SJCRH30 (cell line): ENCODE measurements at regions not wholly inside any gene's neighbourhood (a gene's known extent, or its start where the extent isn't known, plus 50 kb on each side); places are given as distances from the start of the nearest gene placed in this dataset.
"Not testable (repeated sequence)": the region's sequence is repeated elsewhere in the genome, so short reads cannot be mapped to it uniquely, and the experiment has no call there.

Experiments used
- DNase-seq, 2 experiments: peaks; one replicate each; pipeline ENCODE4 v3.0.0-alpha.2; 2015 to 2020
- H3K27ac ChIP-seq: fragments of 250-450 bp; sonication (Bioruptor Pico); 2 replicates; pipeline ENCODE4 v1.5.1; 2020; ENCODE audit warnings: mild to moderate bottlenecking, moderate library complexity
- H3K27me3 ChIP-seq: fragments of 250-450 bp; sonication (Bioruptor Pico); 2 replicates; pipeline ENCODE4 v1.5.1; 2020; ENCODE audit warnings: mild to moderate bottlenecking, moderate library complexity
- H3K36me3 ChIP-seq: fragments of 250-450 bp; sonication (Bioruptor Pico); 2 replicates; pipeline ENCODE4 v1.5.1; 2020; ENCODE audit warnings: mild to moderate bottlenecking, moderate library complexity
- H3K4me1 ChIP-seq: fragments of 250-450 bp; sonication (Bioruptor Pico); 2 replicates; pipeline ENCODE4 v1.5.1; 2020; ENCODE audit warnings: mild to moderate bottlenecking, moderate library complexity
- H3K4me3 ChIP-seq: fragments of 250-450 bp; sonication (Bioruptor Pico); 2 replicates; pipeline ENCODE4 v1.5.1; 2020; ENCODE audit warnings: mild to moderate bottlenecking, moderate library complexity
- H3K9me3 ChIP-seq: fragments of 250-450 bp; sonication (Bioruptor Pico); replicated peaks from 2 replicates; pipeline ENCODE4 v1.5.1; 2020; ENCODE audit warnings: mild to moderate bottlenecking, moderate library complexity

DNA sequence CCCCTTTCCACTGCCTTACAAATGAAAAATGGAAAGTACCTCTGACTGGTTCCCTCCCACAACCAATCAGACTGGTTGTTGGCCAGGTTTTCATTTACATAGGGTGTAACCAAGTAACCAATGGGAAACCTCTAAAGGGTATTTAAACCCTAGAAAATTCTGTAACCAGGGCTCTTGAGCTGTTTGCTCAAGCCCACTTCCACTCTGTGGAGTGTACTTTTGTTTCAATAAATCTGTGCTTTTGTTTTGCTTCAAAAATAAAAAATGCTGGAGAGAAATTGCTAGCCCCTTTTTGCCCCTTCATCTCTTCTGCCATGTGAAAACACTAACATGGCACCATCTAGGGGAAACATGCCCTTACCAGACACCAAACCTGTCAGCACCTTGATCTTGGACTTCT is 129.5 kb downstream of the AHR start:
- H3K27ac ChIP-seq, result no peak overlapping the region
- H3K9me3 ChIP-seq, result no peaks in the 10 kb centered on the region
- DNase-seq, result no peak
- H3K4me3 ChIP-seq, result no peak overlapping the region
- H3K4me1 ChIP-seq, result 0 out of 2 replicates have a peak, but pooled peaks cover 3% of the 10 kb centered on the region
- H3K36me3 ChIP-seq, result no peaks in the 10 kb centered on the region
- H3K27me3 ChIP-seq, result no peaks in the 10 kb centered on the region

DNA sequence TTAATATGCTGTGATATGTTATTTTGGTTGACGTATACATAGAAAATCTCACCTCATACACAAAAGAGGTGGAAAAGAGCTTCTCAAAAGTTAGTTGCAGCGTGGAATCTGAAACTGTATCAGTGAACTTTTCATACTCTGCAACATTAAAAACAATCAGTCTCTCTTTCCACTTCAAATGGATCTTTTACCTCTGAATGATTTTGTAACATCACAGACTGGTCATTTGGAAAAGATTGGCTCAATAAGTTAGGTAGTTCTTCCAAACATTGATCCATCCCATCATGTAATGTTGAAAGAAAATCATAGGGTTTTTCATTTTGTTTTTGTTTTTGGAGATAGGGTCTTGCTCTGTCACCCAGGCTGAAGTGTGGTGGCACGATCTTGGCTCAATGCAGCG is 131.1 kb downstream of the AHR start:
- DNase-seq, result no peak
- H3K4me3 ChIP-seq, result no peak overlapping the region
- H3K4me1 ChIP-seq, result no peaks in the 10 kb centered on the region
- H3K9me3 ChIP-seq, result no peaks in the 10 kb centered on the region
- no peak overlapping the region for H3K27ac ChIP-seq
- no peaks in the 10 kb centered on the region for H3K36me3 ChIP-seq
- H3K27me3 ChIP-seq, result no peaks in the 10 kb centered on the region

DNA sequence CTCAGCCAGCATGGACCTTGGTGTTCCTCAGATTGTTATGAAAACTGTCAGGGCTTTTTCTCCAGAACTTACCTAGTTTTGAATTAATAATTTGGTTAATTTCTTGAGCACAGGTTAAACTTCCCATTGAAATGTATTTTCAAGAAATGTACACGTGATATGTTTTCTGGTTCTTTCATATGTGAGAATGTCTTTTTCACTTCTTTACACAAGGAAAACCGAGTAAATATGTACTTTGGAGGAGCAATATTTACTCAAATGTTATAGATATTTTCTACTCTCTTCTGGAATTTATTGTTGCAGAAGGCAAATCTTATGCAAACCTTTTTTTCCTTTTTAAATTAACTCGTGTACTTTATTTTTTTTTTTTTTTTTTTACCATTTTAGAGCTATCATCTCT is 134.3 kb downstream of the AHR start:
- no peaks in the 10 kb centered on the region for H3K4me1 ChIP-seq
- H3K9me3 ChIP-seq, result no peaks in the 10 kb centered on the region
- no peak overlapping the region for H3K4me3 ChIP-seq
- DNase-seq, result no peak
- H3K36me3 ChIP-seq, result no peaks in the 10 kb centered on the region
- H3K27ac ChIP-seq, result no peak overlapping the region
- no peaks in the 10 kb centered on the region for H3K27me3 ChIP-seq

DNA sequence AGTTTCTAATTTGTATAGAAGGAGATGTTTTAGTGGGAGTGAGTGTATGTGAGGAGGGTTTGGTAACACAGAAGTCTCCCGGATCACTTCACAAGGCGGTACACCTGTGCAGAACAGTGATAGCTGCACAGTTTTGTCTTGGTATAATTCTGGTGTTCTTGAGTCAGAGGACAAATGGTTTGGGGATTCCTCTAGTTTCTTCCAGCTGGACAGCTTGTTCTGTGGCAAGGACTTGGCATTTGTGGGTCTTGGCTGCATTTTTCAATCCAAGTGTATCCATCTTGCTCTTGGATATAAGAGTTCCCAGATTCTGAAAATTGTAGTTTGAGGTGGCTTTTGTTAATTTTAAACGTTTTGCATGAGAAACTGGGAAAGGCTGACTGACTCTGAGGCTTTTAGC is 135.7 kb downstream of the AHR start:
- DNase-seq, result no peak
- no peak overlapping the region for H3K4me3 ChIP-seq
- no peak overlapping the region for H3K27ac ChIP-seq
- no peaks in the 10 kb centered on the region for H3K4me1 ChIP-seq
- H3K9me3 ChIP-seq, result no peaks in the 10 kb centered on the region
- H3K36me3 ChIP-seq, result no peaks in the 10 kb centered on the region
- no peaks in the 10 kb centered on the region for H3K27me3 ChIP-seq

DNA sequence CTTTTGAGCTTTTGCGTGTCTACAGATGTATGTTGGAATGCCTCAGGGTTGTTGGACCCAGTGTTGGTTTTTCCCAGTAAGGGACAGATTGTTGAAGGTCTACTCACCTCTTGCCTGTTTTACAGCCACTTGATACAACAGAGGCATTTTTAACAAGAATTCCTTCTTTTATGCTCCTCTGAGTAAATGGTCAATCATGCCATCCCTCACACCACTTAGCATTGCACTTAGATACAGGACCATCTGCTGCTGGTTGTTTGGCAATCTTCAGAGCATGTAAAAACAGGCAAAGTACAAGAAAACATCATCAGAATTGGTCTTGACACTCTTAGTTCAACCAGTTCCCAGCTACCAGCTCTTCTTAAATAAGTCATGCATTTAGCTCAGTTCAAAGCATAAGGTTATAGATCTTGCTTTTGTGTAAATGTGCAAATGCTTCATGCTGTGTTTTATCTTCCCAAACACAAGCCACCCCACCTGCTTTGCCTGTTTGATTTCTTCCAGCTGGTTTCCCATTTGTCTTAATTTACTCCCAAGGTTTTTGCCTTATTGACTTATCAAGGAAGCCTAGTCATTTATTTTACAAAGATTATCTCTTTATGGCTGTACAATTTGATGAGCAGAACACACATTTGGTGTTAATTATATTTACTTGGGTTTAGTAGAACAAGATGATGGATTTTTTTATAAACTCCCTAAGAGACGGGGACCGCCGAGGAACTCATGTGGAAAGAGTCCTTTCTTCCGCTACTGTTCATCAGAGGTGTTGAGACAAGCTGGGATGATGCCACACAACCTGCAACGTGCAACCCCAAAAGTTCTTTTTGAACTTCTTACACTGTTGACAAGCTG is 136.6 kb downstream of the AHR start:
- Histone ChIP-seq H3K9me3 (no peaks in the 10 kb centered on the region), H3K27ac (no peak overlapping the region), H3K4me1 (no peaks in the 10 kb centered on the region), H3K27me3 (no peaks in the 10 kb centered on the region), H3K4me3 (no peak overlapping the region), H3K36me3 (no peaks in the 10 kb centered on the region)
- no peak for DNase-seq

DNA sequence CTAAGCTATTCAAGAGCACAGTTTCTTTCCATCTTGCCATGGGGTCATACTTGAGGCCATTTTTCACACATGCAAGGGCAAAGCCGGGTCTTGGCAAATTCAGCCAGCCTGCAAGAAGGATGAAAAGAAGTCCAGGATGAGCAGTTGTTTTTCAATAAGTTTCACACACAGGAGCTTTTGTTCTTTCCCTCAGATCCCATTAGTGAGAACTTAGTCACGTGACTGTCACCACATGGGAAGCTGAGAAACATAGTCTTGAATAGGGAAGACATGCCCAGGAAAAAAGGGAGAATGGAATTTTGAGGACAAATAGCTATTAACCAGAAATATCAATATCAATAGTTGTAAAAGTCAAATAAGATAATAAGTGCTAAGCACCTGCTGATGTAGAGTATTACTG is 137.7 kb downstream of the AHR start:
- Histone ChIP-seq H3K36me3 (no peaks in the 10 kb centered on the region), H3K27me3 (no peaks in the 10 kb centered on the region), H3K9me3 (no peaks in the 10 kb centered on the region), H3K4me3 (no peak overlapping the region), H3K4me1 (no peaks in the 10 kb centered on the region), H3K27ac (no peak overlapping the region)
- peak in 1 of 2 experiments; percentile 24 for DNase-seq

DNA sequence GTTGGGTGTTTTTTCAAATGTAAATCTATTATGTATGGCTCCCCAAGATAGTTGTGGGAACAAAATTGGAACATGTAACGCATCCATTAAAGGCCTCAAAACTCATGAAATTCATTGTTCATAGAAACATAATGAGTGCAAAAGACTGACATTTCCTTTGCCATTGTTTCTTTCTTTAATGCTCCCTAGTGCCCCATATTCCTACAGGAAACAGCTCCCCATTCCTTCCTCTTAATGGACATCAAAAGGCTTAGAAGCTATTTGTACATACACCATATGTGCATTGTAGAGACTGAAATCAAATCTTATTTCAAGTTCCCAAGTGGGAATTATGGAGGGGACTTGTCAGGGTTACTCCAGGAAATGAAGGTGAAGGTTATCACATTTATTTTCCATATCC is 139.1 kb downstream of the AHR start:
- Histone ChIP-seq H3K27me3 (no peaks in the 10 kb centered on the region), H3K9me3 (no peaks in the 10 kb centered on the region), H3K27ac (no peak overlapping the region), H3K4me3 (no peak overlapping the region), H3K4me1 (no peaks in the 10 kb centered on the region), H3K36me3 (no peaks in the 10 kb centered on the region)
- no peak for DNase-seq

DNA sequence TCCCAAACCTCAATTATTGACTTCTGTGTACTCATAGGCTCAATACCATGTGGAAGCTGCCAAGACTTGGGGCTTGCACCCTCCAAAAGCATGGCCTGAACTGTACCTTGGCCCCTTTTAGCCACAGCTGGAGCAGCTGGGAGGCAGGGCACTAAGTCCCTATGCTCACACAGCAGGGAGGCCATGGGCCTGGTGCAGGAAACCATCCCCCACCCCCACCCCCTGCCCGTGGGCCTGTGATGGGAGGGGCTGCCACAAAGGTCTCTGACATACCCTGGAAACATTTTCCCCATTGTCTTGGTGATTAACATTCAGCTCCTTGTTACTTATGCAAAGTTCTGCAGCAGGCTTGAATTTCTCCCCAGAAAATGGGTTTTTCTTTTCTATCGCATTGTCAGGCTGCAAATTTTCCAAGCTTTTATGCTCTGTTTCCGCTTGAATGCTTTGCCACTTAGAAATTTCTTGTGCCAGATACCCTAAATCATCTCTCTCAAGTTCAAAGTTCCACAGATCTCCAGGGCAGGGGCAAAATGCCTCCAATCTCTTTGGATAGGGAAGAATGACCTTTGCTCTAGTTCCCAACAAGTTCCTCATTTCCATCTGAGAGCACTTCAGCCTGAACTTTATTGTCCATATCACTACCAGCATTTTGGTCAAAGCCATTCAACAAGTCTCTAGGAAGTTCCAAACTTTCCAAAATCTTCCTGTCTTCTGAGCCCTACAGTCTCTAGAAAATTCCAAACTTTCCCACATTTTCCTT is 141.8 kb downstream of the AHR start:
- H3K36me3 ChIP-seq, DNase-seq, H3K4me3 ChIP-seq, H3K4me1 ChIP-seq, H3K9me3 ChIP-seq, H3K27ac ChIP-seq, H3K27me3 ChIP-seq: not testable (repeated sequence)

DNA sequence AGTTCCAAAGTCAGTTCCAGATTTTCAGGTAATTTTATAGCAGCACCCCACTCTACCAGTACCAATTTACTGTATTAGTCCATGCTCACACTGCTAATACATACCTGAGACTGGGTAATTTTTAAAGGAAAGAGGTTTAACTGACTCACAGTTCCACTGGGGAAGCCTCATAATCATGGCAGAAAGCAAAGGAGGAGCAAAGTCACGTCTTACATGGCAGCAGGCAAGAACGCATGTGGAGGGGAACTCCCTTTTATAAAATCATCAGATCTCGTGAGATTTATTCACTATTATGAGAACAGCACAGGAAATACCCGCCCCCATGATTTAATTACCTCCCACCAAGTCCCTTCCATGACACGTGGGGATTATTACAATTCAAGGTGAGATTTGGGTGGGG is 142.4 kb downstream of the AHR start:
- DNase-seq, result no peak
- H3K36me3 ChIP-seq, result no peaks in the 10 kb centered on the region
- no peaks in the 10 kb centered on the region for H3K9me3 ChIP-seq
- H3K4me1 ChIP-seq, result peaks cover 7% of the 10 kb centered on the region; the same call in 1 of the 2 replicates
- no peaks in the 10 kb centered on the region for H3K27me3 ChIP-seq
- H3K27ac ChIP-seq, result no peak overlapping the region
- no peak overlapping the region for H3K4me3 ChIP-seq

DNA sequence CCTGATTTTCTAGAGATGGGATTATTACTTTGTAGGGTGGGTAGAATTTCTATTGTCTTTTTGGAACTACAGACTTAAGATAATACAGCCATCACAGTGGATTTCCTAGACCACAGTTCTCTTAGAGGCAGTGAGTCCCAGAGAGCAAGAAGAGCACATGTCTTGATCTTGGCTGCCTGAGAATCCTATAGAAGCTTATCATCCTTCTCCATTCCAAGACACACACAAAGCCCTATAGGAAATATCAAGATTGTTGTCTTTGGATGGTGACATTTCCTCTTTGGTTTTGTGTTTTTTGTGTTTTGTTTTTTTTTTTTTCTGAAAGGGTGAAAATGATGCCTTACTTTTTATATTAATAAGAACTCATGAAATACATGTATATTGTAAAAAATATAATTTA is 143.1 kb downstream of the AHR start:
- H3K27me3 ChIP-seq, result no peaks in the 10 kb centered on the region
- H3K4me1 ChIP-seq, result peaks cover 7% of the 10 kb centered on the region; the same call in 1 of the 2 replicates
- DNase-seq, result no peak
- H3K27ac ChIP-seq, result no peak overlapping the region
- H3K9me3 ChIP-seq, result no peaks in the 10 kb centered on the region
- H3K4me3 ChIP-seq, result no peak overlapping the region
- H3K36me3 ChIP-seq, result no peaks in the 10 kb centered on the region

DNA sequence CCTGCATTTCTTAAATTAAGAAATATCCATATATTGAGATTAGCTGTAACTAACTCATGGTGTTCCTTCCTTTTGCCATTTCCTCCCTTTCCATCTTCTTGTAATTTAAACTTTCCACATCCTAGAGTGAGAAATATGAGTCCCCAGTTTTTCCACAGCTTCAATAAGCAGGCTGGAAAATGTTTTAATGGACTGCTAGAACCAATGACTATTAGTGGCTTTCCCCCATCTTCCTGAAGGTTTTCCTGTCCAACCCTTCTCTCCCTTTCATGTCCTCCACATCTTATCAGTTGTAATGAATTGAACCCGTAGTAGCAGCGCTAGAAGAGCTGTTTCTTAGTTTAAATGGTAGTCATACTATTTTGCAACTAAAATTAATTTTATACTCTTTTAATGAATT is 145.7 kb downstream of the AHR start:
- no peak overlapping the region for H3K27ac ChIP-seq
- no peaks in the 10 kb centered on the region for H3K36me3 ChIP-seq

DNA sequence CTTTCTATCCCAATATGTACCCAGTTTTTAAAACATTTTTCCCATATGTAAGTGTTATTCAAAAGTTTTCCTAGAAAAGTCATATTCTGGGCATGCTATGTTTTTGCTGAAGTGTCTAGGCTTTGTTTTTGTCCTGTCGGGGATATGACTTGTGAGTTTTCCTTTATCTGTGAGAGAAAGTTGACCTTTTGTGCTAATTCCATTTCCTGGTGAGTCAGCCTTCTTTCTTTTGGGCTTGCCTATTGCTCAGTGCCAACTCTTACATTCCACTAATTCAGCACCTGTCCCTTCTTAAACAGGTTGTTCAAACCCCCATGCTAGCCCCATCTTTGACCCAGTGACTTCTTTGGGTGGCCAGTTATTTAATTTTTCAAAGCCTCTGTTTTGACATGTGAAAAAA is 146.2 kb downstream of the AHR start:
- Histone ChIP-seq H3K27ac (no peak overlapping the region), H3K36me3 (no peaks in the 10 kb centered on the region), H3K27me3 (no peaks in the 10 kb centered on the region), H3K4me3 (no peak overlapping the region), H3K4me1 (peaks cover 7% of the 10 kb centered on the region; the same call in 1 of the 2 replicates), H3K9me3 (peaks cover 9% of the 10 kb centered on the region; the same call in 1 of the 2 replicates)
- peak in 1 of 2 experiments; percentile 42 for DNase-seq

More for the DNA sequence above, 145.7 kb downstream of the AHR start:
- Histone ChIP-seq H3K27me3 (no peaks in the 10 kb centered on the region), H3K4me3 (no peak overlapping the region), H3K9me3 (peaks cover 9% of the 10 kb centered on the region; the same call in 1 of the 2 replicates), H3K4me1 (peaks cover 7% of the 10 kb centered on the region; the same call in 1 of the 2 replicates)
- DNase-seq, result no peak

DNA sequence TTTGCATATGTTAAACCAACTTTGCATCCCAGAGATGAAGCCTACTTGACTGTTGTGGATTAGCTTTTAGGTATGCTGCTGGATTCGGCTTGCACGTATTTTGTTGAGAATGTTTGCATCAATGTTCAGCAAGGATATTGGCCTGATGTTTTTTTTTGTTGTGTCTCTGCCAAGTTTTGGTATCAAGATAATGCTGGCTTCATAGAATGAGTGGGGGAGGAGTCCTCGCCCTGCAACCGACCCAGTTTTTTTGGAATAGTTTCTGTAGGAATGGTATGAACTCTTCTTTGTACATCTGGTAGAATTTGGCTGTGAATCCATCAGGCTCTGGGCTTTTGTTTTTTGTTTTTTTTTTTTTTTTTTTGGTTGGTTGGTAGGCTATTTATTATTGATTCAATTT is 147.9 kb downstream of the AHR start:
- no peaks in the 10 kb centered on the region for H3K27me3 ChIP-seq
- peaks cover 9% of the 10 kb centered on the region; the same call in 1 of the 2 replicates for H3K9me3 ChIP-seq
- H3K27ac ChIP-seq, result no peak overlapping the region
- peaks cover 7% of the 10 kb centered on the region; the same call in 1 of the 2 replicates for H3K4me1 ChIP-seq
- no peaks in the 10 kb centered on the region for H3K36me3 ChIP-seq
- no peak for DNase-seq
- no peak overlapping the region for H3K4me3 ChIP-seq

DNA sequence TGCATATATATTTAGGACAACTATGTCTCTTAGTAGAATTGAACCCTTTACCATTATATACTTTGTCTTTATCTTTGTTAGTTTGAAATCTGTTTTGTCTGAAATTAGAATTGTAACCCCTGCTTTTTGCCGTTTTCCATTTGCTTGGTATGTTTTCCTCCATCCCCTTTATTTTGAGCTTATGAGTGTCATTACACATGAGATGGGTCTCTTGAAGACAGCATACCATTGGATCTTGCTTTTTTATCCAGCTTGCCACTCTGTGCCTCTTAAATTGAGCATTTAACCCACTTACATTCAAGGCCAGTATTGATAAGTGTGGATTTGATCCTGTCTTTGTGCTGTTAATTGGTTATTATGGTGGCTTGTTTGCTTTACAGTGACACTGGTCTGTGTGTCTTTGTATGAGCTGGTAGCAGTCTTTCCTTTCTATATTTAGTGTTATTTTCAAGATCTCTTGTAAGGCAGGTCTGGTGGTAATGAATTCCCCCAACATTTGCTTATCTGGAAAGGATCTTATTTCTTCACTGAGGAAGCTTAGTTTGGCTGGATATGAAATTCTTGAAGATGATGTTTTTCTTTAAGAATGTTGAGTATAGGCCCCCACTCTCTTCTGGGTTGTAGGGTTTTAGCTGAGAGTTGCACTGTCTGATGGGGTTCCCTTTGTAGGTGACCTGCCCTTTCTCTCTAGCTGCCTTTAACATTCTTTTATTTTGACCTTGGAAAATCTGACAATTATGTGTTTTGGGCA is 149.5 kb downstream of the AHR start:
- Histone ChIP-seq H3K9me3 (peaks cover 9% of the 10 kb centered on the region; the same call in 1 of the 2 replicates), H3K4me3 (no peak overlapping the region), H3K36me3 (no peaks in the 10 kb centered on the region), H3K4me1 (peaks cover 7% of the 10 kb centered on the region; the same call in 1 of the 2 replicates), H3K27ac (no peak overlapping the region), H3K27me3 (no peaks in the 10 kb centered on the region)
- DNase-seq, result no peak
